ENCODE measurements at regions not wholly inside any gene's neighbourhood (a gene's known extent, or its start where the extent isn't known, plus 50 kb on each side); places are given as distances from the start of the nearest gene placed in this dataset.

- H3K9me3 ChIP-seq (ENCODE audit: low read length): no peaks in the 10 kb centered on the region
- intact Hi-C loops (cut with micrococcal nuclease; ENCODE audit: unreplicated experiment) (no loop called here), in situ Hi-C loops (cut with HindIII; ENCODE audit: extremely low pct_ligation_motif_present, low pct_unique_long_range_greater_than_20kb) (no loop called here)
- no peak overlapping the region for H3K9ac ChIP-seq (ENCODE audit: insufficient read depth, low read depth, low read length)
- H3K4me1 ChIP-seq (ENCODE audit: insufficient read depth, low read length): no peaks in the 10 kb centered on the region
- H3K79me2 ChIP-seq (ENCODE audit: insufficient read depth, low read length): no peaks in the 10 kb centered on the region
- H3K36me3 ChIP-seq (replicated peaks in 1 of 2; ENCODE audit: control insufficient read depth in 1 of 2, insufficient read depth in 2 of 2, low read length in 2 of 2): no peaks in the 10 kb centered on the region
- ChIA-PET POLR2A (no interaction called here), CTCF (ENCODE audit: low intra/inter-chr PET ratio, low total read pairs) (no interaction called here)
- no peaks in the 10 kb centered on the region for H4K20me1 ChIP-seq (ENCODE audit: insufficient read depth, low read length)
- DNase-seq (ENCODE audit: low spot score): no peak
- BruUV-seq (replicated peaks): no TSS peak
- H3K27ac ChIP-seq (ENCODE audit: extremely low read length, insufficient read depth, low read length): no peak overlapping the region
- no peak for TF ChIP-seq ZNF33B (CRISPR knock-in tag; IDR thresholded peaks at IDR 0.05)
- TF ChIP-seq ZNF263 (CRISPR knock-in tag; IDR thresholded peaks at IDR 0.05): no peak
- TF ChIP-seq ZNF503 (CRISPR knock-in tag; IDR thresholded peaks at IDR 0.05): no peak
- no peak for TF ChIP-seq PTBP1 (IDR thresholded peaks at IDR 0.05; ENCODE audit: low read depth, low read length, poor library complexity, severe bottlenecking)
- TF ChIP-seq KLF15 (CRISPR knock-in tag; IDR thresholded peaks at IDR 0.05; ENCODE audit: borderline replicate concordance): no peak
- TF ChIP-seq, protein P1, sequence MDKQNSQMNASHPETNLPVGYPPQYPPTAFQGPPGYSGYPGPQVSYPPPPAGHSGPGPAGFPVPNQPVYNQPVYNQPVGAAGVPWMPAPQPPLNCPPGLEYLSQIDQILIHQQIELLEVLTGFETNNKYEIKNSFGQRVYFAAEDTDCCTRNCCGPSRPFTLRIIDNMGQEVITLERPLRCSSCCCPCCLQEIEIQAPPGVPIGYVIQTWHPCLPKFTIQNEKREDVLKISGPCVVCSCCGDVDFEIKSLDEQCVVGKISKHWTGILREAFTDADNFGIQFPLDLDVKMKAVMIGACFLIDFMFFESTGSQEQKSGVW (CRISPR knock-in tag; IDR thresholded peaks at IDR 0.05; ENCODE audit: borderline replicate concordance): no peak
- no peak for TF ChIP-seq PHF5A (CRISPR knock-in tag; IDR thresholded peaks at IDR 0.05; ENCODE audit: low read depth, unreplicated experiment)
- TF ChIP-seq NCOA1 (CRISPR knock-in tag; IDR thresholded peaks at IDR 0.05): no peak
- TF ChIP-seq POLR2AphosphoS2 (IDR thresholded peaks at IDR 0.05; ENCODE audit: low read depth, low read length): no peak
- TF ChIP-seq SP5 (CRISPR knock-in tag; IDR thresholded peaks at IDR 0.05; ENCODE audit: borderline replicate concordance, low read depth): no peak
- TF ChIP-seq NCOA2 (CRISPR knock-in tag; IDR thresholded peaks at IDR 0.05): no peak
- TF ChIP-seq KLF12 (CRISPR knock-in tag; IDR thresholded peaks at IDR 0.05; ENCODE audit: borderline replicate concordance): no peak
- no peak for TF ChIP-seq ELK4 (CRISPR knock-in tag; IDR thresholded peaks at IDR 0.05; ENCODE audit: borderline replicate concordance)
- no peak for TF ChIP-seq ZBTB26 (CRISPR knock-in tag; IDR thresholded peaks at IDR 0.05; ENCODE audit: borderline replicate concordance)
- no peak for TF ChIP-seq ZFP91 (CRISPR knock-in tag; IDR thresholded peaks at IDR 0.05; ENCODE audit: borderline replicate concordance)
- TF ChIP-seq SRSF9 (IDR thresholded peaks at IDR 0.05; ENCODE audit: borderline replicate concordance, insufficient read depth, low read depth, low read length, poor library complexity, severe bottlenecking): no peak
- no peak for ATAC-seq
- H3K27me3 ChIP-seq (ENCODE audit: control insufficient read depth in 1 of 2, insufficient read depth in 2 of 2, low read length in 2 of 2): no peaks in the 10 kb centered on the region; a peak in 1 of 5 replicates
- no peak overlapping the region for H2AFZ ChIP-seq (ENCODE audit: low read length)
- no peak overlapping the region for H3K4me2 ChIP-seq (ENCODE audit: low read depth, low read length)
- H3K4me3 ChIP-seq (replicated peaks in 1 of 3; ENCODE audit: insufficient read depth in 1 of 3, low read depth in 2 of 3, low read length in 3 of 3): no peak overlapping the region
- FAIRE-seq: no peak
- 61% methylated on average over 15 of the region's 44 CpGs for WGBS (ENCODE audit: low lambda C conversion rate)
Observed at GRCh38 chr3:22990291-22991200, 212.6 kb upstream of the UBE2E2 start.

Data from HepG2 (cell line).